Ishikawa (cell line): ENCODE measurements at regions not wholly inside any gene's neighbourhood (a gene's known extent, or its start where the extent isn't known, plus 50 kb on each side); places are given as distances from the start of the nearest gene placed in this dataset.

Source experiments
- CEBPB ChIP-seq: IDR thresholded peaks from 2 replicates; pipeline ENCODE4 v1.6.1; 2012
- CREB1 ChIP-seq: IDR thresholded peaks from 2 replicates; pipeline ENCODE4 v1.6.1; 2012; ENCODE audit warnings: low read depth
- EGR1 ChIP-seq: IDR thresholded peaks from 2 replicates; pipeline ENCODE4 v1.6.1; 2012
- EP300 ChIP-seq: IDR thresholded peaks from 2 replicates; pipeline ENCODE4 v1.6.1; 2012; ENCODE audit warnings: borderline replicate concordance
- FOXM1 ChIP-seq: IDR thresholded peaks from 2 replicates; pipeline ENCODE4 v1.6.1; 2012; ENCODE audit warnings: low read depth, borderline replicate concordance
- NFIC ChIP-seq: IDR thresholded peaks from 2 replicates; pipeline ENCODE4 v1.6.1; 2012
- RAD21 ChIP-seq: IDR thresholded peaks from 2 replicates; pipeline ENCODE4 v1.6.1; 2012; ENCODE audit warnings: low read depth
- TAF1 ChIP-seq: IDR thresholded peaks from 2 replicates; pipeline ENCODE4 v1.6.1; 2012; ENCODE audit warnings: low read depth, mild to moderate bottlenecking
- TCF12 ChIP-seq: IDR thresholded peaks from 2 replicates; pipeline ENCODE4 v1.6.1; 2012; ENCODE audit warnings: low read depth
- TEAD4 ChIP-seq: IDR thresholded peaks from 2 replicates; pipeline ENCODE4 v1.6.1; 2012
- YY1 ChIP-seq: IDR thresholded peaks from 2 replicates; pipeline ENCODE4 v1.6.1; 2012; ENCODE audit warnings: low read depth
- ZBTB7A ChIP-seq: IDR thresholded peaks from 2 replicates; pipeline ENCODE4 v1.6.1; 2012; ENCODE audit warnings: low read depth
- TF ChIP-seq, protein P1 (sequence below): IDR thresholded peaks from 2 replicates; pipeline ENCODE4 v1.6.1; 2012; ENCODE audit warnings: low read depth, mild to moderate bottlenecking
- TF ChIP-seq, protein P2 (sequence below): IDR thresholded peaks from 2 replicates; pipeline ENCODE4 v1.6.1; 2012
- TF ChIP-seq, protein P3 (sequence below): IDR thresholded peaks from 2 replicates; pipeline ENCODE4 v1.6.1; 2012

DNA sequence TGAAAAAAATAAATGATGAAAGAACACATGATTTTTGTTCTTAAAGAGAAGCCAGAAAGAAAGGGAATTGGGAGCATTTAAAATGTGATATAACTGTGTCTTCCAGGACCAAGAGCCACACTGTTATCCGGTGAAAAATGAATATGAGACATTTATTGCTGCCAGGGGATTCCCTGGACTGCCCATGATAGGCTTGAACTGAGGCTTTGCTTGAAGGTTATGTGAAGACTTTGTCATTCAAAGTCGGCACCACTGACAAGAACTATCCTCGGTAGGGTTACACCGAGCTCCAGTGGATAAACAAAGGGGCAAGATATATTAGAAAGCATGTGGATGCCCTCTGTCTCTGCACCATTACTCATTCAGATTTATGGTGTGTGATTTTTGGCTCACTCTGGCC, 125.4 kb upstream of the MINDY3 start:
- TF ChIP-seq TEAD4 = no peak
- TF ChIP-seq FOXM1 = no peak
- no peak for TF ChIP-seq EP300
- TF ChIP-seq, protein P1, sequence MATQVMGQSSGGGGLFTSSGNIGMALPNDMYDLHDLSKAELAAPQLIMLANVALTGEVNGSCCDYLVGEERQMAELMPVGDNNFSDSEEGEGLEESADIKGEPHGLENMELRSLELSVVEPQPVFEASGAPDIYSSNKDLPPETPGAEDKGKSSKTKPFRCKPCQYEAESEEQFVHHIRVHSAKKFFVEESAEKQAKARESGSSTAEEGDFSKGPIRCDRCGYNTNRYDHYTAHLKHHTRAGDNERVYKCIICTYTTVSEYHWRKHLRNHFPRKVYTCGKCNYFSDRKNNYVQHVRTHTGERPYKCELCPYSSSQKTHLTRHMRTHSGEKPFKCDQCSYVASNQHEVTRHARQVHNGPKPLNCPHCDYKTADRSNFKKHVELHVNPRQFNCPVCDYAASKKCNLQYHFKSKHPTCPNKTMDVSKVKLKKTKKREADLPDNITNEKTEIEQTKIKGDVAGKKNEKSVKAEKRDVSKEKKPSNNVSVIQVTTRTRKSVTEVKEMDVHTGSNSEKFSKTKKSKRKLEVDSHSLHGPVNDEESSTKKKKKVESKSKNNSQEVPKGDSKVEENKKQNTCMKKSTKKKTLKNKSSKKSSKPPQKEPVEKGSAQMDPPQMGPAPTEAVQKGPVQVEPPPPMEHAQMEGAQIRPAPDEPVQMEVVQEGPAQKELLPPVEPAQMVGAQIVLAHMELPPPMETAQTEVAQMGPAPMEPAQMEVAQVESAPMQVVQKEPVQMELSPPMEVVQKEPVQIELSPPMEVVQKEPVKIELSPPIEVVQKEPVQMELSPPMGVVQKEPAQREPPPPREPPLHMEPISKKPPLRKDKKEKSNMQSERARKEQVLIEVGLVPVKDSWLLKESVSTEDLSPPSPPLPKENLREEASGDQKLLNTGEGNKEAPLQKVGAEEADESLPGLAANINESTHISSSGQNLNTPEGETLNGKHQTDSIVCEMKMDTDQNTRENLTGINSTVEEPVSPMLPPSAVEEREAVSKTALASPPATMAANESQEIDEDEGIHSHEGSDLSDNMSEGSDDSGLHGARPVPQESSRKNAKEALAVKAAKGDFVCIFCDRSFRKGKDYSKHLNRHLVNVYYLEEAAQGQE = no peak
- TF ChIP-seq, protein P2, sequence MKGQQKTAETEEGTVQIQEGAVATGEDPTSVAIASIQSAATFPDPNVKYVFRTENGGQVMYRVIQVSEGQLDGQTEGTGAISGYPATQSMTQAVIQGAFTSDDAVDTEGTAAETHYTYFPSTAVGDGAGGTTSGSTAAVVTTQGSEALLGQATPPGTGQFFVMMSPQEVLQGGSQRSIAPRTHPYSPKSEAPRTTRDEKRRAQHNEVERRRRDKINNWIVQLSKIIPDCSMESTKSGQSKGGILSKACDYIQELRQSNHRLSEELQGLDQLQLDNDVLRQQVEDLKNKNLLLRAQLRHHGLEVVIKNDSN = no peak
- no peak for TF ChIP-seq CREB1
- TF ChIP-seq ZBTB7A = no peak
- TF ChIP-seq TAF1 = no peak
- TF ChIP-seq YY1 = no peak
- TF ChIP-seq CEBPB = no peak
- no peak for TF ChIP-seq EGR1
- TF ChIP-seq, protein P3, sequence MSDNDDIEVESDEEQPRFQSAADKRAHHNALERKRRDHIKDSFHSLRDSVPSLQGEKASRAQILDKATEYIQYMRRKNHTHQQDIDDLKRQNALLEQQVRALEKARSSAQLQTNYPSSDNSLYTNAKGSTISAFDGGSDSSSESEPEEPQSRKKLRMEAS = no peak
- no peak for TF ChIP-seq NFIC
- TF ChIP-seq RAD21 = no peak
- TF ChIP-seq TCF12 = no peak

DNA sequence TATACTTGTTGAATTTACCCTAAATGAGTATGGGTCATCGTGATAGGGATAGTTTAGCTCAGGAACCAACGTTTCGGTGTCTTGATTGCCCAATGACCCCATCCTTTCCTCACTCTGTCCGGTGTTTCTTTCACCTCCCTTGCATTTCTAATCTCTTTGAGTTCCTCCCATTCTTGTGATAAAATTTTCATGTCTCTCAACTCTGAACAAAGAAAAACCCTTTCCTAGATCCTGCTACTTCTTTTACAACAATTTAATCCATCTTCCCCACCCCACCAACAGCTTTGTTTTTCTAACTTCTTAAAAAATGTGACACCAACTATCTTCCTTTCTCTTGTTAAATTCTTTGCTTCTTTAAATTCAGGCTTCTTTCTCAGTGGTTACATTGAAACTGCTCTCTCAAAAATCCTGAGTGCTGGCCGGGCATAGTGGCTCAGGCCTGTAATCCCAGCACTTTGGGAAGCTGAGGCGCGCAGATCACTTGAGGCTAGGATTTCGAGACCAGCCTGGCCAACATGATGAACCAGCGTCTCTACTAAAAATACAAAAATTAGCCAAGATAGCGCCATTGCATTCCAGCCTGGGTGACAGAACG, 130.3 kb upstream of the MINDY3 start:
- no peak for TF ChIP-seq NFIC
- TF ChIP-seq, protein P2 = no peak
- TF ChIP-seq ZBTB7A = no peak

DNA sequence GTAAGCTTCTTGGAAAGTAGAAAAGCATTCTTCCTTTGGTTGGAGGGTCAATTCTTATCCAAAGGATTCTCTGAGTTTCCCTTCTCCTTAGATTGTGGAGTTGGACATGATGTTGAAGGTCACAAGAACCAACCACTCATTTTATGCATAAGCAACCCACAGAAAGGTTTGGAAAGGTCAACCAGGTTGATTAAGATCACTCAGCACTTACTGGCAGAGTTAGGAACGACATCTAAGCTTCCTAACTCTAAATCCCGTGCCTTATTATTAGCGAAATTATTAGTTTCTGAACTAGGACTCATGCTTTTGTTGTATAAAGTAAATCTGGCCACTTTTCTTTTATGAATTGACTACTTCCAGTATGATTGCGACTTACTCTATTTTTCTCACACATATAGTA, 137.0 kb upstream of the MINDY3 start:
- no peak for TF ChIP-seq TAF1
- TF ChIP-seq, protein P3 = no peak
- TF ChIP-seq YY1 = no peak
- TF ChIP-seq CREB1 = no peak

DNA sequence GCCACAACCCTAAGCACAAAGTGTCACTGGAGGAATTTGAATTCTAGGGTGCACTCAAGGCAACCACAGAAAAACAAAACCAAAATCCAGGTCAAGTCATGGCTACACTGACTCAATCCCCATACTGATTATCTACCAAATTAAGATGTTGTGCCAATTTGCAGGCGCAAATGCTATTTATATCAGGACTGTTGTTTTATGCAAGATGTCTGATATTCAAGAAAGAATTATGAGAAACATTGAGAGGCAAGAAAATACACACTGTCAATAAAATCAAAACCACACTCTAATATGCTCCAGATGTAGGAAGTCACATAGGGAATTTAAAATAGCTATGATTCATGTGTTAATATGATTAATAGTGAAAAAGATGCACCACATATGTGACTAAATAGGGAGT, 141.3 kb upstream of the MINDY3 start:
- TF ChIP-seq YY1 = no peak
- no peak for TF ChIP-seq FOXM1
- TF ChIP-seq RAD21 = no peak
- no peak for TF ChIP-seq EP300
- no peak for TF ChIP-seq TCF12
- TF ChIP-seq TEAD4 = no peak
- TF ChIP-seq, protein P3 = no peak
- TF ChIP-seq TAF1 = no peak

DNA sequence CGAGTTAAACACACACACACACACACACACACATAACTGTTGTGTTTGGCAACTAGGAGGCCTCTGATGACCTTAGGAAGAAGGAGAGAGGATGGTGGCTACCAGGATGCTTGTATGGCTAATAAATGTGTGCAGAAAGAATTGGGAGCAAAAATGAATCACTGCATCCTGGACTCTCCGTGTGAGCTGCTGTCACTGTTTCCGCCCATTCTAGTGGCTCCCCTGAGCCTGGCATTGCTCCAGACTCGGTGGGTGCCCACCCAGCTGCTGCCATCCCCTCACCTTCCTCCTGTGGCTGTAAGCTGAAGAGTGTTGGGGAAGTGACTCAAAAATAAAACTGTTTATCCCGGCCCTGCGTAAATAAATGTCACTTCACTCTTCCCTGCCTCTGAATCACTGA, 149.5 kb upstream of the MINDY3 start:
- TF ChIP-seq CREB1 (no peak), RAD21 (no peak), FOXM1 (no peak), TEAD4 (no peak), EGR1 (no peak), CEBPB (no peak), ZBTB7A (no peak)
- TF ChIP-seq, protein P1 = no peak
- TF ChIP-seq, protein P2 = no peak

DNA sequence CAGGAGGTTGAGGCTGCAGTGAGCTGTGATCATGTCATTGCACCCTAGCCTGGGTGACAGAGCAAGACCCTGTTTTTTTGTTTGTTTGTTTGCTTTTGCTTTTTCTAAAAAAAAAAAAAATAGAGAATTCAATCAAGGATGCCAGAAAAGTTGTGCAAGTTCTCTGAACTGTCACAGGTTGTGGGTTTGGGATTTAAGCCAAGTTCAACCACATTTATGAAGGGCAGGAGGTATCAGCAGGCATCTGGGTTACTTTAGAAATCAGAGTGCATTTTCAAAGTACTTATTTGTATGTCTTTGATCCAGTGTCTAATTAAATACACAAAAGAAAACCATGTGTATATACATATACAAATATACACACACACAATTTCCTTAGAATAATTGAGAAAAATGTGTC, 151.2 kb upstream of the MINDY3 start:
- TF ChIP-seq NFIC (no peak), CEBPB (no peak)
